ENCODE measurements at regions not wholly inside any gene's neighbourhood (a gene's known extent, or its start where the extent isn't known, plus 50 kb on each side); places are given as distances from the start of the nearest gene placed in this dataset.
"Not testable (repeated sequence)": the region's sequence is repeated elsewhere in the genome, so short reads cannot be mapped to it uniquely, and the experiment has no call there.

DNA sequence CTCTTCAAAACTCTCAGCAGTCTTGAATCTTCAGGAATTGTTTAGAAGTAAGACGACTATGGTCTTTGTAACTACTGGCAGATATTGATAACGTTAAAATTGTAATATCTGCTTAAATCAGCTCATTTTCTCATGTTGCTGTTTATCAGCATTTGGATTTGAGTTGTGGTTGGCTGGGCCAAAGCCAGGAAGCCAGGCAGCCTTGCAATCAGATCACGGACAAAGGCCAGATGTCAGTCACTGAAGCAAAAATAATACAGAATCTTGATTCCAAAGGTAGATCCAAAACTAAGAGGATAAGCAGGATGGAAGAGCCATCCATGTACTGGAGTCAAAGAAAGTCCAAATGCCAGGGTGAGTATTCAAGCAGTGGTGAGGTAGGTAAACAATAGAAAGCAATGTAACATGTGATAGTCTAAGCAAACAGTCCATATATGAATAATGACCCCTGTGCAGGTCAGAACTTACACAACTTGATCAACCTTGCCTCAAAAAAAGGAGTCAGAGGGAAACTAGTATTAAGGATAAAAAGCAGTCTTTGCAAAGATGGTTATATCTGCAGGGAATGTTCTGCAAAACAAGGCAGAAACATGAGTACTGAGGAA lies 95.8 kb upstream of the RAP1B start:
- no peak for DNase-seq

DNA sequence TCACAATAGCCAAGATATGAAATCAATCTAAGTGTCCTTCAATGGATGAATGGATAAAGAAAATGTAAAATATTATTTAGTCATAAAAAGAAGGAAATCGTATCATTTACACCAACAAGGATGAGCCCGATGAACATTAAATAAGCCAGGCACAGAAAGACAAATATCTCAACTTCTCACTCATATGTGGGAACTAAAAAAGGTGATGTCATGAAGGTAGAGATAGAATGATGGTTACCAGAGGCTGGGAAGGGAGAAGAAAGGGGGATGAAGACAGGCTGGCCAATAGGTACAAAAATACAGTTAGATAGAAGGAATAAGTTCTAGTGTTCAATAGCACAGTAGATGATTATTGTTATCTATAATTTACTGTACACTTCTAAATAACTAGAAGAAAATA lies 94.9 kb upstream of the RAP1B start:
- no peak for DNase-seq

- no peak for DNase-seq
Observed at GRCh38 chr12:68521321-68521839, 89.3 kb upstream of the RAP1B start.

DNA sequence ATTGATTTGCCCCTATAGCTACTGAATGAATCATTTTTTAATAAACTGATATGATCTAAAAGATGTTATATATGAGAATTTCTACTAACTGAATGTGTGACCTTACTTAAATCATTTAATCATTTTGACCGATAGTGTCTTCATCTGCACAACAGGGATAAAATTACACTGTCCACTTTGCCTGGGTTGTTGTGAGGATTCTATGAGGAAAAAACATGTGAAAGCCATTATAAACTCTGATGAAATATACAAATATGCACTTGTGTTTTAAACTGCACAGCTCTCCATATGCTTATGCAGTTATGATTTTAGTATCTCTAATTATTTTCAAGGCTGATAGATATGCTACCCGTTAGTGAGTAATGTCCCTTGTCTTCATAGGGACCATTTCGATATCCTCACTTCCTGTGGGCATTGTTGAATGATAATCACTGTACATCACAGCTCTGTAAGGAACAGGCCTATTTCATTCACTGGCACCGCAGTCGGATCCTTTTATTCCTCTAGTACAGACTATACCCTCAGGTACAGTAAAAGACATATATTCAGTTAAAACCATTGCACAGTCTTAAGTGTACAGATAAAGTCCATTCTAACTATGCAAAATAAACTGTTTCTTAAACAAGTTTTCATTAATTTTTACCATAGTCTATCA lies 88.7 kb upstream of the RAP1B start:
- no peak for DNase-seq

DNA sequence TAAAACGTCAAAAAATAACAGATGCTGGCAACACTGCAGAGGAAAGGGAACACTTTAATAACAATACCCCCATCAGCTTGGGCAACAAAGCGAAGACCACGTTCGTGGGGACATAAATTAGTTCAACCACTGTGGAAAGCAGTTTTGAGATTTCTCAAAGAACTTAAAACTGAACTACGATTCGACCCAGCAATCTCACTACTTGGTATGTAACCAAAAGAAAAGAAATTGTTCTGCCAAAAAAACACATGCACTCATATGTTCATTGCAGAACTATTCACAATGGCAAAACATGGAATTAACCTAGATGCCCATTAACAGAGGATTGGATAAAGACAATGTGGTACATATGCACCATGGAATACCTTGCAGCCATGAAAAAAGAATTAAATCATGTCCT lies 81.2 kb upstream of the RAP1B start:
- DNase-seq: no peak

DNA sequence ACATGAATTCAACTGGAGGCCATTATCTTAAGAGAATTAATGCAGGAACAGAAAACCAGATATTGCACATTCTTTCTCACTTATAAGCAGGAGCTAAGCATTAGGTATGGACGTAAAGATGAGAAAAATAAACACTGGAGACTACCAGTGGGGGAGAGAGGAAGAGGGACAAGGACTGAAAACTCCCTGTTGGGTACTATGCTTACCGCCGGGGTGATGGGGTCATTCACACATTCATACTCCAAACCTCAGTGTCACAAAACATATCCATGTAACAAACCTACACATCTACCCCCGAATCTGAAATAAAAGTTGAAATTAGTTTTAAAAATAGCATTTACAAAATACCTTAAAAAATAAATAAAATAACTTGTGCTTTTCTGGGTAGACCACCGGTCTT lies 80.8 kb upstream of the RAP1B start:
- DNase-seq: no peak

GRCh38 chr12:68530299-68530698 lies 80.4 kb upstream of the RAP1B start:
- no peak for DNase-seq

DNA sequence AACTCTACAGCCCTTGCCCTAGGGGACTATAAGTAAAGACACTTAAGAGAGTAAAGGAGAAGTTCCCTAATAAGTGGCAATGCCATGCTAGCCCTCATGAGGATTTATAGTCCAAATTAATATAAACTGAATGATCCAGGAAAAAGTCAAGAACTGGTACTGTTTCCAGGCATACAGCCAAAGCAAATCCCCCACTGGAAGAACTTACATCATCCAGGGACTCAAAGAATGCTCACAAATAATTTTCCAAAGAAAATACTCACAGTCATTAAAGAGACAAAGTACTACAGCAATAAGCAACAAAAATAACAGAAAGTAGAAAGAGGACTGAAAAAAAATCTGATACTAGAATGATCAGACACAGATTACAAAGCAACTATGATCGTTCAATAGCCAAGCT lies 79.7 kb upstream of the RAP1B start:
- DNase-seq: no peak

DNA sequence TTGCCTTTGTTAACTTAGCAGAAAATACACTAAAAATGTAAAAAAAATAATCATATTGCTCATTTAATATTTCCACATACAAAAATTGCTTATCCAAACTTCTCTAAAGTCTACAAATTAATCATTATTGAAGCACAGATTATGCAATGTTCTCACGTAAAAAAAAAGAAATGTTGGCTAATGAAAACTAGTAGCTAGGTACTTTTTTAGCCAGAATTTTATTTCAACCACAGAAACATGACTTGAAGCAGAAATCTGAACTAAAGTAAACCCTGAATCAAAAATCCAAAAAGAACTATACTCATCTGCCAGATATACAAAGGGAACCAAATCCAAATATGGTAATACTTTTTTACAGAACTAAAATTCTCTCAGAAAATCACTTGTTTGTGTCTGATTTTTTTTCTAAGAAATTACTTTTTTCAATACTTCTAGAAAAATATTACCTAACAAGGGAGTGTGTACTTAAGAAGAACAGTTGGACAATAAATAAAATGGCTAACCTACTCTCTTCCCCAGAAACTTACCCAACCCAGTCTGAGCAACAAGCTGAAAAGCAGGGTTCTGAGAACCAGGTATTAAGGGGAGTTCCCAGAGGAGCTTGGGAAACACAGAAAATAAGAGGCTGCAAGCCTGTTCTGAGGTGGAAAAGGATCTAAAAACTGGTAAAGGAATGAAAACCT lies 78.4 kb upstream of the RAP1B start:
- no peak for DNase-seq

DNA sequence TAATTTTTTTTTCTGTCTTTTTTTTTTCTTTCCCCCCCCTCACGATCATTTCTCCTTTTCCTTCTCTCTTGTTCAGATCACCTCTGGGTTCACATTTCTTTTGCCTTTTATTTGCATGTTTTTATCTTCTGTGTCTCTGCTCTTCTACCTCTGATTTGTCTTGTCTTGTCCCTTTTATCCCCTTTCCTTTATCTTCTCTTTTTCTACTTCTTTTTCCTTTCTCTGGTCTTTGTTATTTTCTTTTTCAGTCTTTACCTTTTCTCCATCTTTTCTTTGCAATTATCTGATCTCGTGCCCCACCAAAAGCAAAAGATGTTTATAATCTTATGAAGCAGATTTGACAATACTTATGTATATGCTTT lies 77.8 kb upstream of the RAP1B start:
- DNase-seq: no peak

DNA sequence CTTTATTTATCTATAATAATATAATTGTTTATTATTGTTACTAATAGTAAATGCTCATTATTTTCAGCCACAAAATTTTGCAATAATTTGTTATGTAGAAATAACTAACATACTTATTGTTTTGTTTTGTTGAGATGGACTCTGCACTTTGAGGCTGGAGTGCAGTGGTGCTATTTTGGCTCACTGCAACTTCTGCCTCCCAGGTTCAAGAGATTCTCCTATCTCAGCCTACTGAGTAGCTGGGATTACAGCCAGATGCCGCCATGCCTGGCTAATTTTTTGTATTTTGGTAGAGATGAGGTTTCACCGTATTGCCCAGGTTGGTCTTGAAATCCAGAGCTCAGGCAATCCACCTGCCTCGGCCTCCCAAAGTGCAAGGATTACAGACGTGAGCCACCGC lies 76.6 kb upstream of the RAP1B start:
- no peak for DNase-seq

DNA sequence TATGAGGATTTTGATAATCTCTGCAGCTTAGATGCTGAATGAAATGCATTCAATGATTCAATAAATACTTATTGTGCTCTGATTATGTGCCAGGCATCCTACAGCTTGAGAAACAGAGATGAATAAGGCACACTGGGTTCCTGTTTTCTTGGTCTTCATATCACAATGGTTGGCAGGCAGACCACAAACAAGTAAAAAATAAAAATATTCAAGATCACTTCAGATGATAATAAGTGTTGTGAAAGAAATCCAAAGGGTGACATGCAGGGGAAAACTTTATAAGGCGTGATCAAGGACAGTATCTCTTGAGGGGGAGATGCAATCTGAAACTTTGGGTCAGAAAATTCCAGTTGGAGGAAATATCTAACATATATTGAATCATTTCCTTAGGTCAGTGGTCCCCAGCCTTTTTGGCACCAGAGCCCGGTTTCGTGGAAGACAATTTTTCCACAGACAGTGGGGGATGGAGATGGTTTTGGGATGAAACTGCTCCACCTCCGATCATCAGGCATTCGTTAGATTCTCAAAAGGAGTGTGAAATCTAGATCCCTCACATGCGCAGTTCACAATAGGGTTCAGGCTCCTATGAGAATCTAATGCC lies 73.7 kb upstream of the RAP1B start:
- no peak for DNase-seq

DNA sequence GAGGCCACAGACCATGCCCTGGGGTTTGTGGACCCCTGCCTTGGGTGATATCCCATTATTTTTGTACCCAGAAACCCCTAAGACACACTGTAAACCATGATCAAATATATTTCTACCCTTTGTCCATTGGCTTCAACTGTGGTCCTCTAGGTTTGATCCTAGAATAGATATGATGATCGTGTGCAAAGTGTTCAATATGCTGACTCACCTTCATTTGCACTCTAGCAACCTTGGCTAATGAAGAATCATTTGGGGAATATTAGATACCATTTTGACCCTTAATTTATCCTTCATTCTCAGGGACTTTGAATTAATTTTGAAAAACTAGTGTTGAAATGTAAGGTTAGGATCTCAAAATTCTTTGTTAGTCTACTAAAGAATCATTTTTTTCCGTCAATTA lies 73.1 kb upstream of the RAP1B start:
- DNase-seq: no peak

- peak; percentile 62 for DNase-seq
Observed at GRCh38 chr12:68538726-68539614, 71.7 kb upstream of the RAP1B start.

DNA sequence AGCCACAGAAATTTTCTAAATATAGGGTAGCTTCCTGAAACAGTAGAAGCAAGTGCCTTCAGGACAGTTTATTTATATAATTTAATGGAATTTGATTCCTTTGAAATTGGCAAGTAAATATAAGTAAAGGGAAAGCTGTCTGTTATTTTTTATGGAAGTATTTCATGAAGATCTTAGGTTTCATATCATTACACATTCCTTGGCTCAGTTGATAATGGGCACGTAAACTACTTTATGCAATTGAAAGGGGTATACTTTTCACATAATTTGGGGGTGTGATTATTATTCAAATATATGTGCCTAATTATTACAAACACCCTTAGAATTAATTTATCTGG lies 71.1 kb upstream of the RAP1B start:
- DNase-seq: no peak

DNA sequence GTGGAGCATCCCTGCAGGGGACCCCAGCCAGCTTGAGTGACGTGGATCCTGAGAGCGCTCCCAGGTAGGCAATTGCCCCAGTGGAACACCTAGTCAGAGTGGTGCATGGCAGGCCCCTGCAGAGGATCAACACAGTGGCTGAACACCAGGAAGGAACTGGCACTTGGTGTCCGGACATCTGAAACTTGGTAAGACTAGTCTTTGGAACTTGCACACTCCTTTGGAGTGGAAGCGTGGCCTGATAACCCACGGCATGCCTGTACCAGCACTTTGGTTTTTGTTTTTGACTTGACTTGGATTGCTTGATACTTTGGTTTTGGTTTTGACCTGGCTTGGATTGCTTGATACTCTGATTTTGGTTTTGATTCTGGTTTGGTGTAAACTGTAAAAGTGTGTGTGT lies 69.9 kb upstream of the RAP1B start:
- not testable (repeated sequence) for DNase-seq

DNA sequence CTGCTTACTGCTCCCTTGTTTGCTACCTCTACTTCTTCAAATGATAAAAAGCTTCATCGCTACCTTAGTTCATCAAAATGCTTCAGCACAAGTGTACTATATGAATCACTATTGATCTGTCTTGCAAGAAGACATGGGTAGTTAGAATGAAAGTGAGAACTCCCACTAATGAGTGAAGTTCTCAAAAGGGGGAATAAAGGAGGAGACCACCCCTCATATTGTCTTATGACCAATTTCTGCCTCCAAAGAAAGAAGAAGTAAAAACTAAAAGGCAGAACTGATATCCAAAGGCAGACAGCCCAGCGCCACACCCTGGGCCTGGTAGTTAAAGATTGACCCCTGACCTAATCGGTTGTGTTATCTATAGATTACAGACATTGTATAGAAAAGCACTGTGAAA lies 63.4 kb upstream of the RAP1B start:
- DNase-seq: not testable (repeated sequence)

- DNase-seq: not testable (repeated sequence)
Observed at GRCh38 chr12:68552605-68553195, 58.0 kb upstream of the RAP1B start.

DNA sequence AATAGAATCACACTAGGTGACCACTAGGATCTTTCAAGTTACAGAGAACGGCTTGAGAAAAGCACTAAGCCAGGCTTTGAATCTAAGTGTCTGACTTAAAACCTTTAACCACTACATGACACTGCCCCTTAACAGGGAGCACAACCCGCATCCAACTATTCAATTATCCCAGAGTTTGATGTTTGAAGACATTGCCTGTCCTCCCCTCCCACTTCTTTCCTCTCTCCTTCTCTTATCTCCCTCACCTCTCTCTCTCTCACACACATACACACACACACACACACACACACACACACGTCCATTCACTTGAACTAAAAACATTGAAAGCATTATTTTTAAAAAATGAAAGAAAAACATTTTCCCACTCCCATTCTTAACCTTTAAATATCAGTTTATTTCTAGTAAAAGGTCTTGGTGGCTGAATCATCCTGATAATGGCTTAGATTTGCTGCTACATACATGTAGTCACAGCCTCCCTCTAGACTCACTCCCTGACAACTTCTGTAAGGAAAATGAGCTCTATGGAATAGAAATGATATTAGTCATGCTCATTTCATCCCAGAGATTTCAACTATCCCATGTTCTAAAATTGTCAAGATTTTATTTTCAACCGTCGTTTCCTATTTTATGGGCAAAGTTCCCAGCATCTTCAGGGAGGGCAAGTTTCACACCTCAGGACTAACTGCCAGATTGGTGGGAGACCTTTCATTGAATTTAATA lies 53.5 kb upstream of the RAP1B start:
- DNase-seq: no peak

DNA sequence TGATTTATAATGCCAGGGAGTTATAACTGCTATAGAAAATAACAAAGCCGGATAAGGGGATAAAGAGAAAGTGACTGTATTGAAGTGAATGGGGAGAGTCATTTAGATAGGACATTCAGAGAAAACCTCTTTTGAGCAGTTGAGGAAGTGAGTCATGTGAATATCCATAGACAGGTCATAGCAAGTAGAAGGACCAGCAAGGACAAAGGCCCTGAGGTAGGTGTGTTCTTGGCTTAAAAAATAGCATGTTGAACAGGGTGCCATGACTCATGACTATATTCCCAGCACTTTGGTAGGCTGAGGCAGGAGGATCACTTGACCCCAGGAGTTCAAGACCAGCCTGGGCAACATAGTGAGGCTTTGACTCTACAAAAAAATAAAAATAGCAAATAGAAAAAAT lies 51.5 kb upstream of the RAP1B start:
- no peak for DNase-seq

DNA sequence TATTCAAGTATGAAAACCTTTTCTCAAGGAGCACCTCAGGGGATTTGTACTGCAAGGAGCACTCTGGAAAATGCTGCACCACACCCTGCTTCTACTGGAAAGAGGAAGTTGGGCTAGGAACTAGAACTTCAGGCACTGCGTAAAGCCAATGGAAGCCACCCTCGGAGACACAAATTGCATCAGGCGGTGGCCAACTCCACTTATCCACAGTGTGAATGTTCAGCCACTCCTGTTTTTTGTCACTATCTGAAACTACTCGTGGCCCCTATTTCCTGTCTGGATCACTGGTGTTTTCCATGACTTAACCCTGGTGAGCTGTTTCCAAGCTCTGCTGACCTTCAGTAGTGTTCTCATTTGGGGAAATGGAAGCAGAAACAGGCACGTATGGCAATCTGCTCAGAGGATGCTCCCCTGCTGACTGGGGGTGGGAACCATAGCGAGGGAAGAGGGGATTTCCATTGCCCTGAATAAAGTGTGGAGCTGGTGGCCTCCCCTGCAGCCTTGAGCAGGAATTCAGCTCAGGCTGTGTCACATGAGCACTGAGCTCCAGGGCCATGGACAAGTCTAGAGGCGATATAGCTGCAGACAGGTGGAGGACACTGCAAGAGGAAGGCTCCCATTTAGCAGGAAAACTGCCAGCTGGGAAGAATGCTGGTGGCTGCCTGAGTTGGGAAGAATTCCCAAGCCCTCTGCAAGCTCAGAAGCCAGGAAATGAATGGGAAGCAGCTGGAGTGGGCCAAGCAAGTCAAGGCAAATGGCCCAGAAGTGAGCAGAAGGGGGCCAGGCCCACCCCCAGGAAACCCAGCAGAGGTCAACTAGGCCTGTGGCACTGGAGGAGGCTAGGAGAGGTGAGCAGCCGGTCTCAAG lies 50.5 kb upstream of the RAP1B start:
- DNase-seq: no peak
